CD4-positive, alpha-beta T cell treated with Interferon alpha-2 for 1 hour (primary cell): ENCODE measurements at regions not wholly inside any gene's neighbourhood (a gene's known extent, or its start where the extent isn't known, plus 50 kb on each side); places are given as distances from the start of the nearest gene placed in this dataset.

Experiments used
- DNase-seq, 2 donors: peaks; one replicate each; pipeline ENCODE4 v3.0.0-alpha.2; 2020 to 2022

DNA sequence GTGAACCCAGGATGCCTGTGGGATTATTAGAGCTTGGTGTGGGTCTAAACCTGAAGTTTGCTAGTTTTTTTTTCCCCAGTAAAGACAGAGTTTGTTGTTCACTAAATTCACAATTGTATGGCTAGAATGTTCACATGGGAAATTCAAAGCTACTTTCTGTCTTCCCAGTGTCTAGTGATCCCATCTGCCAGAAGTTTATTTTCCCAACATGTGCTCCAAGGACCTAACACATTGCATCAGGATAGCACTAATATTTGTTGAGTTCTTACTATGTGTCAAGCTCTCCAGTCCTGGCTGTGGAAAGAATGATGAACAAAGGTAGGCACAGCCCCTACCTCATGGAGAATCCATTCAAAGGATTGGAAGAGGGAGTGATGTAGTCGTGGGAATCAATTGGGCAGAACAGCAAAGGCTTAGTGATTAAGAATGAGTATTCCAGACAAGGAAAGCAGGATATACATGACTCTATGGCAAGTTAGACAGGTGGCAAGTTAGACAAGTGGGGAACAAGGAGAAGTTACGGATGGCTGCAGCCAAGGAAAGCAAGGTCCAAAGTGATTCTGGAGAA, 521.5 kb upstream of the WWC1 start:
- DNase-seq: no peak

DNA sequence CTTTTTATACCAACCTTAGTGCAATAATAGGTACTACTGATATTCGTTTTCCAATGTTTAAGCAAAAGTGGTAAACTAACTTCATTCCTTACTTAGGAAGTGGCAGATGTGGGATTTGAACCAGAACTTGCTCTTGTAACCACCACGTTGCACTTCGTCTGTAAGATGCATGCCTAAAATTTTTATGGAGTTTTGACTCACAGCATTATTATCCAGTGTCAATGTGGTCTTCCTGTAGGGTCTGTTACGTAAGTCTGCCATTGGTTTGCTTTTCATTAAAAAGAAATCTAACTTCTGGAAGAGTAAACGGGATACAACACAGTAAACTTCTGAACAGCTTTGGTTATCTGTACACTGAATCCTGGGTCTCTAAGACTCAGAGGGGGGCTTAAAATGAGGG, 521.0 kb upstream of the WWC1 start:
- DNase-seq: no peak

DNA sequence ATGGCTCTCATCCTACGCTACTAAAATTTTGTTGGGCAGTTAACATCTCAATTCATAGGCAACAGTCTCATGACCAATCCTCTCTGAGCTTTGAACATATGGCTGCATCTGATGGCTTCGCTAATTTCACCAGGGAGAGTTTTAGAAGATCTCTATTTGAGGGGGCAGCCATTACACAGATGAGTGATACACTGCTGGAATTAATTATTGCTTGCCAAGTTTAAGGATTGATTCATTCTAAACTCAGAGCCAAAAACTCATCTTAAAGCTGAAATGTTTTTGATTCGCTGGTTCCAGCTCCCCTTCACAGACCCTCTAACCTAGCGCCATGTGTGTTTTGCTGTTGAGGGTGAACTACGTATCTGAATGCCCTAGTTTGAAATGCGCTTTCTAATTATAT, 519.9 kb upstream of the WWC1 start:
- DNase-seq: no peak

DNA sequence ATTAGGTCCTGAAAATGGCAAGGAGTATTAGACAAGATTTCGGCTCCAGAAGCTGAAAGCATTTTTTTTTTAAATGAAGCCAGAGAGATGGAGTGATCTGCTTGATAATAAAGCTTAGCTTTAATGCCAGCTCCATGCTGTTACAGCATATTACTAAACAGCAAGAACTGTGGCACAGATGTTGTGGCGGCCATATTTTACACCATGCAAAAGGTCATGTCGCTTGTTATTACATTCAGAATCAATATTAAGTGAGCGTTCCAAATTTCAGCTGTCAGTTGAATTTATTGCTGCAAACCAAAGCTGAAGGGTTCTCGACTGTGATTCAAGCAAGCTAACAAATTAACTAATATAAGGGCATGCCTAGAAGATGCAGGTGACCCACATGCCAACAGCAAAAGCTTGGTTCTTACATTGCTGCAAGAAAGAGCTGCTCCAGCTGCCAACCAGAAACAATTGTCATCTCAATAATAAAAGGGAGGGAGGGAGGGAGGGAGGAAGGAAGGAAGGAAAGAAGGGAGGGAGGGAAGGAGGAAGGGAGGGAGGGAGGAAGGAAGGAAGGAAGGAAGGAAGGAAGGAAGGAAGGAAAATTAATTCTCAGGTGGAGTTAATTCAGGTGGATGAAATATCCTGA, 517.7 kb upstream of the WWC1 start:
- no peak for DNase-seq

DNA sequence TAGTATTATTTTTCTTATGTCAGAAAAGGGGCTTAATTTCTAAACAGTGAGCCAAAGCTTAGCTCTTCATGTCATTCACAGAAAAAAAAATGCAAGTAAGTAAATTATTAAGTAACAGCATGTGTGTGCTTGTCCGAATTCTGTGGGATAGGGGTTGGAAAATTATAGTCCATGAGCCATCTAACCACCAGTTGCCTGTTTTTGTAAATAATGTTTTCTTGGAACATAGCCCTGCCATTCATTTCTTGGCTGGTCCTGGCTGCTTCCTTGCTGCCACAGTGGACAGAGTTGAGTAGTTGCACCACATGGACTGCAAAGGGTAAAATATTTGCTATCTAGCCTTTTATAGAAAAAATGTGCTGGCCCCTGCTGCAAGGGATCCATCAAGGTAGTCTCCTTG, 513.7 kb upstream of the WWC1 start:
- no peak for DNase-seq

DNA sequence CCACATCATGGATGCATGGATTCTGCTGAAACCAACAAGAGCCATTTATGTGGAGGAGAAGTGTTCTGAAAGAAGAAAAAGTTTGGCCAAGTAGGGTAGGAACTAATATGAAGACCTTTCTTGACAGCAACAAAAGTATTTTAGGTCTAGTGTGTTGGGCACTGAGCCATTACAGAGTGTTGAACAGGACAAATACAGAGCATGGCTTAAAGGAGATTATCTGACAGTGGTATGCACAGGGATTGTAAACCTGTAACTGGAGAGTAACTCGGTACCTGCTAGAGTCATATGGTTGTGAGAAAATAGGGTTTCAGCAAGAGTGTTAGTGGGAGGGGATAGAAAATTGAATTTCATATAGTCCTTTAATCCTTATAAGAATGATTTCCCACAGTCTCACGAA, 513.2 kb upstream of the WWC1 start:
- DNase-seq: no peak

DNA sequence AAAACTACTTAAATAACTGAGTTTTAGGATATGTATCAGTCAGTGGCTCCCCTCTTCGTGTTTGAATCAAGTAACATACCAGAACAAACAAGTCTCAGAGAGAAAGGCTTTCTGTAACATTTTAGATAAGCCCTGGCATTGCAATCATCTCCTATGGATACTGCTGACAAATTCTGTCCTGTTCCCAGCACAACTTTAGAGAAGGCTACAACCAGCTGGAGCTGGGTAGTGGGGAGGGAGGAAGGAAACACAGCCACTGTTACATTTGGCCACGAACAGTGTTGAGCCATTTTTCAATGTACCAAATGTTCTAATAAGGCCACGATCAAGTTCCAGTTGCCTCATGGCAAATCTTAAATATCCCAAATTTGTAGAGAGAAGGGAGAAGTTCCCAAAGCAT, 511.8 kb upstream of the WWC1 start:
- DNase-seq: no peak

DNA sequence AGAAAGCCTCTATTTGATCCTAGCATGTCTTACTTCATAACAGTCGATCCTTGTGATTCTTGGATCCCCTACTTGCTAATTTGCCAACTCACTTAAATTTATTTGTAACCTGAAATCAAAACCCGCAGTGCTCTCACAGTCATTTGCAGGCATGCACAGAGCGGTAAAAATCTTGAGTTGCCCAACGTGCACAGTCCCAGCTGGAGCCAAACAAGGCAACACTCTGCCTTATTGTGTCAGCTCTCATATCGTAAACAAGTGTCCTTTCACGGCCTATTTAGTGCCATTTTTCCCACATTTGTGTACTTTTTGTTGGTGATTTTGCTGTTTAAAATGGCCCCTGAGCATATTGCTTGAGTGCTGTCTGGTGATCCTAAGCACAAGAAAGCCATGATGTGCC, 511.3 kb upstream of the WWC1 start:
- no peak for DNase-seq

DNA sequence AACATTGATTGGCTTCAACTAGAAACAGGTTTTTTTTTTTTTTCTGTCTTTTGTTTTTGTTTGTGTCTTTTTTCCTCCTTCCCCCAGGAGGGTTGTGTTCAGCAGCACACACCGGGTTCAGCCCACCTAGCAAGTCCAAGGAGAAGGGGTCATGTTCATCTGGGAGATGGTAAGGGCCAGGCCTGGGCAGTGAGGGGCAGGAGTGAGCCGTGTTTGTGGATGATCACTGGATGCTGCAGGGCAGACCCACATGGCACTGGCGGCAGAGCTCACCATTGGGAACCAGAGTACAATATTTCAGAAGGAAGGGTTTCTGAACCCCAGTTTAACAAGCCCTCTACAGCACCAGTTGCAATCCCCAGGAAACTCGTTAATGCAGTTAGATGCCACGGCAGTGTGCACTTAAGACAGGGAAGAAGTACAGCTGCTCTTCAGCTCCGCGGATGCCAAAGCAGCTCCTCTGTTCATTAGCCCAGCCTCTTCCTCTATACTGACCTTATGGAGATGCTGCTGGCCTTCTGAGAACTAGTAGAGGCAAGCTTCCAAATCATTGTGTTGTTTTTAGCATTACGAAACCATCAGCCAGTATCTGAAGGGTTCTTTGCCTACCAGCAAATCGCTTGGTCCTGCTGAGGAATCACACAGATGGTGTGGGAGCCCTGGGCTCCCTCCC, 508.2 kb upstream of the WWC1 start:
- no peak for DNase-seq

DNA sequence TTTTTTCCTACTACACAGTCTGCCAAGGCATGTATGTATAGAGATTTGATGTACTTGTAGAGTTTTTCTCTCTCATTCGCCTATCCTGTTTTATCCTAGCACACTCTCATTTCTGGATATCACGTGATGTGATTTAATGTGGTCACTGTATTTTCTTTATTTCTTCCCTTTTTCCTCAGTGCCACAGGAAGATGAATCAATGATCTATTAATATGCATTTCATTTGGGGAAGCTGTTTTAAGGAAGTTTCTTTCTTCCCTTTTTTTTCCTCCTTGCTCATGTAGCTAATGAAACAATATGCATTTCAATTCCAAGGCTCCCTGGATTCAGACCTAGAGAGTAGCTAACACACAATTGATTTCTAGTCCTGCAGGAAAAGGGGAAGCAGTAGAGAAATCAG, 506.3 kb upstream of the WWC1 start:
- no peak for DNase-seq

DNA sequence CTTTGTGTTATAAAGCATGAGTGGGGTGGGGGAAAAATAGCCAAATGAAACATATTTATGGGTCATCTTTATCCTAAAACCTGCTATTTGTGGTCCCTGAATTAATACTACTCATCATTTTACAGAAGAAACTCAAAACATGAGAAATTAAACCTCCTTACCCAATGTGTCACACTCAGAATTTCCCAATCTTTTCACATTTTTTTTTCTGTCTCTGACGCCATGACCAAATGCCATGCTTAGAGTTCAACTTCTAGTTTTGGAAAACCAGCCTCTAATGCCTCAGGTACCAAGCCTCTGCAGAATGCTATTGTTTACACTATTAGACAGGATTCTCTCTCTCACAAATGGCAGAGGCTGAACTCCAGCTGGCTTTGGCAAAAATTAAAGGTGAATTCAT, 505.5 kb upstream of the WWC1 start:
- DNase-seq: no peak

DNA sequence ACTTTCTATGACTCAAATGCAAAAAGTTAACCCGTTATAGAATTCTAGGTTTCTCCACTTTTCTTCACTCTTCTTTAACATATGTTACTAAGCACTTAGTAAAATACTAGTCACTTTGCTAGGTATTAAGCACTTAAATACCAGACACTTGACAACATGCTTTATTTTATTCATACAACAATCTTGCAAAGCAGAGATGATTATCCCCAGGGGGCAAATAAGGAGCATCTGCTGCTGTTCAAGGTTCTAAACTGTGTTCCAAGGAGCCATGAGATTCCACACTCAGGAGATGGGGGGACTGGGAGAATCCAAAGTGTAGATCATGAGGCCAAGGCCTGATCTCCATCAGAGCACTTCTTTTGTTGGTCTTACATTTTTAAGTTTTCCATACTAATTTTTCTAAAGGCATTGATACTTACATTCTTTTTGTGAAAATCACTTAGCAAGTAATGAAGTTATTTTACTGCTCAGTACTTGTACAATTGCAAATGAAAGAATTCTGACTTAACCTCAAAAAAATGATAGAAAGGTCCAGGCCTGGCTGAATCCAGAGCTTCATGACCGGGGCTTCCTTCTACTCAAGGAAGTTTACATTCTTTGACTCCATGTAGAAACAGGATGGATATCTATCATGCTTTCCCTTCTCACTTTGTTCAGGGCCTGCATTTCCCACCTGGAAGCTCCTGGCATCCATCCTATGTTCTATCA, 504.4 kb upstream of the WWC1 start:
- no peak for DNase-seq

DNA sequence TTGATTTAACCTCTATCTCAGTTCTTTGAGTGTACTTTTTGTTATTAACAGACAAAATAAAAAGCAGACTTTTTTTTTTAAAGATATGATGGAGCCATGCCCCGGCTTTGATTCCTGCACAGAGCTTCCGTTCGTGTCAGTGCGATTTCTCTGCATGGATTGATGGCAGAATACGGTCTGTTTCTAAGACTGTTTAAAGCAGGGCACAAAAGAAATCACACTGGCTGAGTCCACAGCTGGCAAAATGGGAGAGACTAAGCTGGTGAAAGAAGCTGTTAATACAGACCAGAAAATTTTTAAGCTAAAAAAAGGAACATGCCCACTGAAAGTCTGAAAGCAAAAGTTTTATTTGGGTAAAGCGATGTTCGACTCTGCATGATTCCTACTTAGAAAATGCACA, 501.4 kb upstream of the WWC1 start:
- no peak for DNase-seq

DNA sequence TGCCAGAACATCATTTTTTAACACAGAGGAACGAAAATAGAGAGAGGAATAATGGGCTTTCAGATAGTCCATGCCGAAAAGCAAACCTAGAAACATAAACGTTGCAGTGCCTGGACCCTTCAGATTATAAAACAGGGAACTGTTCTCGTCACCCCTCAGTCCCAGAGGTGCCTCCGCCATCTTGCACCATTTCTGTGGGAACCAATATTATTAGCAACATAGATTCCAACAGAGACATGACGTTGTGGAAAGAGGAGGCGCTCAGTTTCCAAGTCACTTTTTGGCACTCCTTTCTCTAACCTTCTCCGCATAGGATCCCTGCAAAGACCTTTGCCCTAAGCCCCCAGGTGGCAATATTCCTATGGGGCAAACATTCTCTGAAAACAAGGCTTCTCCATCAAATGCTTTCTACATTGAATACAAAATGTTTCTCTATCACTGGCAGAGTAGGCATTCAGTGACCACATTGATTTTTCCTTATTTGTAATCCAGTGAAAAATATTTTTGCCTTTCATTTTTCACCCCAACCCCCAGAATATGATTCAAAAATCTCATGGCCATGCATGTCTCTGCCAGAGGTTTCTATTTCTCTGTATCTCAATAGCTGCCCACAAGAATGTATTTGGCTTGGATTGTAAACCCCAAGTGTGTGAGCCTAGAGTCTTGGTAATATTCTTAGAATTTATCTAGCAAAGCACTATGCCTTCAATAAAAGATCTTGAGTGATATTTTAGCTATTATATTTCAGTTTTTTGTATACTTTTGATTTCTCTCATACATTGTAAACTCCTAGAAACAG, 500.8 kb upstream of the WWC1 start:
- no peak for DNase-seq

DNA sequence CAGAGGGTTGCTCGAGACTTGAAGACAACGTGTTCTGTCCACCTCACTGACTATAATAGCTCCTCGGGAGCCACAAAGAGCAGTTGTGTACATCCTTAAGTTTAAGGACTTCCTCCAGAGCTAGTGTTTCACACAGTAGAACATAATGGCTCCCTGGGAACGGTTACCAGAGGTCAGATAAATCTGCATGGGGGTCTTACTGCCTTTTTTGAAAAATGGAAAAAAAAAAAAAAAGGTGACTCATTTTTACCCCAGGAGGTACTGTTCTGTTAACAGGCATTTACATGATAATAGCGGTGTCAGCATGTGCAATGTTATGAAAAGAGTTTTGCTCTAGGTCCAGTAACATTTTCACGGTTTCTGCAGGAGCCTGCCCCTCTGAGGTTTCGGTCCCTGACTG, 498.9 kb upstream of the WWC1 start:
- no peak for DNase-seq

DNA sequence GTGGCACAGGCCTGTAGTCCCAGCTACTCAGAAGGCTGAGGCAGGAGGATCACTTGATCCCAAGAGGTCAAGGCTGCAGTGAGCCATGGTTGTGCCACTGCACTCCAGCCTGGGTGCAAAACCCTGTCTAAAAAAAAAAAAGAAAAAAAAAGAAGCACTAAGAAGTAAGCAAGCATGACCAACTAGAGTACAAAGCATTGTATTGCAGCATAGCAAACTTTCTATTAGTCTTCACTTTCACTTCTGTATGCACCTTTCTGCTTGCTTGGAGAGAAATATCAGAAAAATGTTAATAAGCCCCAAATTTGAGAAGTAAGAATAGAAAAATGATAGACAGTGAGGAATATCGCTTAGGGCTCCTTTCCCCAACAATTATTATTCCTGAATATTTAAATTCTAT, 497.7 kb upstream of the WWC1 start:
- no peak for DNase-seq

DNA sequence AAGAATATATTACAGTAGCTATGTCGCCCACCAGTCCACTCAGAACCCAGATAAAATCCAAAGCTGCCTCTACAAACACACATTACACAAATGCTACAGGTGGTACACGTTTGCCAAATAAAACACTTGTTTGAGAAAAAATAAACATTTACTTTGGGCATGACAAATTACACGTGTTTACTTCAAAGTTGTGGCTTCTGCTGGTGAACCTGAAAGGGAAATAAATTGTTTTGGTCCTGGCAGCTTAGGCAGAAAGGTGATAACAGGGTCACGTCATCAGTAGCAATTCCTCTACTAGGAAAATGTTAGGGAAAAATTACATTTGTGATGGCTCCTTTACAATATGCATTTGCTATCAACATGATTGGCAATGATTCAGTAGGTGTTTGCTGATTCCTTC, 497.3 kb upstream of the WWC1 start:
- DNase-seq: no peak

DNA sequence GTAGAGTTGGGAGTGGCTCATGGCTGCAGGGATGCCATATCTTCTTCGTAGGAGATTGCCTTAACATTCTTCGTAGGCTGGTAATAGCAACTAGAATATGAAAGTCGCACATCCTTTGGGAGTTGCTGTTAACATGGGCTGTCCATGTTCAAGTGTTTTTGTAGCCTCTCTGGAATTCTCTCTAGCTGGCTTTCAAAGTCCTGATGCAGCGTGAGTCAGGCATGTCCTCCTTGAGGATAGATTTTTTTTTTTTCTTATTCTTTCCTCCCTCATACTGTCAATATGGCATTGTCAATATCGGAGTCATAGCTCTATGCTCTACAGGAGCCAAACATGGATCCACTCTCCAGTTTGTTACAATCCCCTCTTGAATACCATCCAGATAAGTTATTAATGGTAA, 494.8 kb upstream of the WWC1 start:
- no peak for DNase-seq

DNA sequence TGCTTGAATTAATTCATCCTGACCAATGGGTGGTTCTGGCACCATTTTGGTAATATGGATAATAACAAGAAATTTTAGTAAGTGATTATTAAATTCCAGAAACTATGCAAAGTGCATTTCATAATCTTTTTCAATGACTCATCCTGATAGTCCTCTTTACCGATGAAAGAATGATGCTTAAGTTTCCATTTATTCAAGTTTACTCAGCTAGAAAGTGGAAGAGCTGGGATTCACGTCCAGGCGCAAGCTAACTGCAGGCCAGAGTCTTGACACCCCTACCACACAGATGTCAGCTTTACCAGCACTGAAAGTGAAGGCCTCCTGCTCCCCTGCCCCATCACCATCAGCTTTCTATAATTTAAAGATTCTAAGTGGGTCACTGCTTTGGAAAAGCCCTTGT, 493.5 kb upstream of the WWC1 start:
- DNase-seq: no peak

DNA sequence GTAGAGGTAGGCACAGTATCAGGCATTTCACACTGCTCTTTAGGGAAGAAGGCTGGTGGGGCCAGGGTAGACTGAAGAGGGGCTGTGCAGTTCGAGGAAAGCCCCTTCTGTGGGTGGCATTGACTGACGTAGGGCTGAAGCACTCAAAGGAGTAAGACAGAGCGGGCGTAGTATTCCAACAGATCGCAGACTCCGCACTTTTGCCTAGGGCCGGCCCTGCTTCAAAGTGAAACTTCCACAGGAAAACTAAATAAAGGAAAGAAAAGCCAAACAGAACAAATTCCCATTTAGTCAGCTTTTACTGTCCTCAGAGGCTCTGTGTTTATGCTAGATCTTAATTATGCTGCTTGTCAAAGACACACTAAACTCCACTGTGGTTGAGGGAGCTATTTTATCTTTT, 493.0 kb upstream of the WWC1 start:
- no peak for DNase-seq

DNA sequence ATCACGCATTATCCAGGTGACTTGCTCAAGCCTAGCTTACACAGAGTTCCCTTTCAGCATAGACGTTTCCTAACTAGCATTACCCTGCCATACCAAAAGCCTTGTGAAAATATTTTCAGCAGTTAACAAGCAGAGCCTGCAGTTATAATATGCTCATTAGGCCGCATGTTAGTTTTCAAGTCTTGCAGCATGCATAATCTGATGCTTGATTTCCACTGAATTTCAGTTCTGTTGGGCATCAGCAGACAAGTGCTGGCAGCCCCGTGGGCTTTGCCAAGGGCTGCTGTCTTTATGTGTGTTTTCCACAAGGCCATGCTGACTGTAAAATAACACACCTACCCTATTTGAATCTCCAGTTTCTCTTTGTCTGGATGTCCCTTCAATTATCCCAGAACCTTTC, 491.0 kb upstream of the WWC1 start:
- DNase-seq: no peak

DNA sequence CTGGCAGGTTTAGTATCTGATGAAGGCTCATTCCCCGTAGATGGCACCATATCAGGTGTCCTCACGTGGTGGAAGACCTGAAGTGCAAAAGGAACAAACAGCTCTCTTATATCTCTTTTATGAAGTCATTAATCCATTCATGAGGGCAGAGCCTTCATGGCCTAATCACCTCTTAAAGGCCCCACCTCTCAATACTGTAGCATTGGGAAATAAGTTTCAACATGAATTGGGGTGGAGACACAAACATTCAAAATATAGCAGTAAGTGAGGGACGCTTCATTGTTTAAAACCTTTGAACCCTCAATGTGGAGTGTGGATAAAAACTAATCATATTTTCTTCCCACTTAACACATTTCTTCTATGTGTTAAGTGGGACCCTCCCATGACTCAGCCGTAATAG, 489.4 kb upstream of the WWC1 start:
- no peak for DNase-seq

DNA sequence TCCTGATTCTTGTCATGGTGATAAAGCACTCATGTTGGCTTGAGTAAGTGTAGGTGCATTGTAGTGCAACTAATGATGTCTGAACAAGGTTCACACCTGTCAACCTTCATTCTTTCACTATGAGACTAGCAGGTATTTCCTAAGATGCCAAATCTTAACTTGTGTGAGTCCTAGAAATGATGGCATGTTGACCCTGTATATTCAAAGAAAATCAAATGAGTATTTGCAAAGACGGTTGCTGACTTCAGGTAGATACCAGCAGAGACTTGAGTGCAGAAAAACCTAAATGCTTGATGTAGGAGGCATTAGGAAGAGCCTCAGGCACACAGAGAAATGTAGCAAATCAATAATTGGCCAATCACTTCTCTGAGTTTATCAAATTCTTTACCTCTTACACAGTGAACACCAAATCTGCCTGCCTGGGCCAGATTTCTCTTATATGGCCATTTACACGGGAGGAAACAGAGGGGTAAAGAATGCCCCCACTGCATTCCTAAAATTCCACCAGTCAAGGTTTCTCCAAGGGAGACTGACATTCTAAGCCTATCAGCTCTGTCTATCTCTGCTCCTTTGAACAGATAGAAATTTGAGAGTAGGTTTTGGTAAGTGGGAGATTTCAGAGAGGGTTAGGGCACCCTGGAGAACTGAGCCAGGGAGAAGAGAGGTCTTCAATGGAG, 488.6 kb upstream of the WWC1 start:
- no peak for DNase-seq
